Adrenal gland (tissue), 9 donors: ENCODE measurements at regions not wholly inside any gene's neighbourhood (a gene's known extent, or its start where the extent isn't known, plus 50 kb on each side); places are given as distances from the start of the nearest gene placed in this dataset.

Experiments used
- DNase-seq, 7 donors: peaks; one replicate each; pipeline ENCODE4 v3.0.0-alpha.2; 2019 to 2020
- H3K27ac ChIP-seq, 5 donors: fragments of 200-600 bp; sonication (generic) in 4 of 5; 1 replicate in 3 of 5; 2 replicates in 2 of 5; pipeline versions ENCODE4 v1.5.1 to v1.8.0; 2016 to 2020; ENCODE audit warnings: mild to moderate bottlenecking in 1 of 5
- H3K27me3 ChIP-seq: fragments of 200-600 bp; 2 replicates; pipeline ENCODE4 v1.8.0; 2021
- H3K36me3 ChIP-seq, 2 donors: fragments of 200-600 bp; replicated peaks in 1 of 2; 1 replicate in 1 of 2; 2 replicates in 1 of 2; pipeline versions ENCODE4 v1.5.1 to v1.8.0; 2018 to 2022
- H3K4me1 ChIP-seq, 2 donors: fragments of 200-600 bp; replicated peaks in 1 of 2; 1 replicate in 1 of 2; 2 replicates in 1 of 2; pipeline versions ENCODE4 v1.5.1 to v1.8.0; 2018 to 2021
- H3K4me3 ChIP-seq, 4 donors: fragments of 200-600 bp; sonication (generic) in 3 of 4; one replicate each; pipeline ENCODE4 v1.5.1; 2016 to 2018
- H3K9me3 ChIP-seq, 3 donors: fragments of 200-600 bp; sonication (generic) in 1 of 3; replicated peaks in 1 of 3; 1 replicate in 2 of 3; 2 replicates in 1 of 3; pipeline versions ENCODE4 v1.5.1 to v1.8.0; 2016 to 2021
- POLR2A ChIP-seq, 2 donors: fragments of 450-650 bp; IDR thresholded peaks; one replicate each; pipeline ENCODE4 v1.6.1; 2017; ENCODE audit warnings: antibody characterized with exemption in 2 of 2, mild to moderate bottlenecking in 2 of 2, moderate library complexity in 1 of 2
- whole genome bisulfite sequencing, 4 donors: extraction: QIAGEN DNeasy Blood & Tissue Kit in 2 of 4; methylation state at CpG; one replicate each; pipeline versions ENCODE4 v1.1.5 to v1.1.7; 2013 to 2017; 5-methylcytosine and 5-hydroxymethylcytosine counted together
- intact Hi-C, 2 donors: fragments of 100-400 bp; cut with DNase I; formaldehyde crosslinking; loops; one replicate each; pipeline versions ENCODE4 v1.14.1 to v1.15.0; 2022 to 2023
- TF ChIP-seq, protein P1 (sequence below), 6 experiments: fragments of 450-650 bp in 4 of 6; fragments of 200-600 bp in 2 of 6; sonication (generic) in 1 of 6; IDR thresholded peaks; 1 replicate in 5 of 6; 2 replicates in 1 of 6; pipeline versions ENCODE4 v1.5.1 to v1.8.0; 2016 to 2021; ENCODE audit warnings: antibody characterized with exemption in 6 of 6, mild to moderate bottlenecking in 2 of 6, moderate library complexity in 1 of 6
- donor health status: healthy with polysubstance abuse.
- donor health status: Bipolar disorder and iron deficiency.
- donor health status: DM: yes; HTN: yes; CAD: no.
- donor health status: DM: no; HTN: no; CAD: no.
- donor health status: DM: no; HTN: no; CAD: no.

DNA sequence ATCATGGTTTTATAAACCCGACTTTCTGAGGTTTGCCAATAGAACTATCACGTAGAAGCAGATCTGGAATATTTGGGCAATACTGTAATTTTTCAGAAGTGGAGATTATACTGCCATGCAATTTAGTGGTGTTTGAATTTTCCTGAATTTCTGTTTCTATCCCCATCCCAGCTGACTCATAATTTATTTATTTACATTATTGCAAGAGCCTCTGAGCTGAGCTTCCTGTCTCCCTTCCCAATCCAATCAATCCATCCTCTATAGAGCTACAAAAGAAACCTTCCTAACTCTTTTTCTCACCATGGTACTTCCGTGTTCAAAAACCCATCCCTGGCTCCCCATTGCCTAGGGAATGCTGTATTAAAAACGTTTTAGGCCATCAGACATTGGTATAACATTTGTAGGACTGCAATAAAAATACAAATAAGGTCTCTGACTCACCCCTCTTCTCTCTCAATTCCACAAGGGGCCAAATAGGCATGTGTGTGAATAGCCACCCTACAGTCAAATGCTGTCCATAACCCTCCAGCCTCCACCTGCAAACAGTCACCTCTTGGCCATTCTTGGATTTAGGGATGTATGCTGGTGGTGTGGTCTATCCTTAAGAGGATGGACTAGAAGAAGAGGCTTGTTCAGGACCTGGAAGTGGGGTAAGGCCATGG lies 190.7 kb downstream of the CD47 start:
- Histone ChIP-seq H3K4me3 (no peak overlapping the region), H3K27ac (no peak overlapping the region), H3K9me3 (no peaks in the 10 kb centered on the region), H3K27me3 (no peaks in the 10 kb centered on the region), H3K36me3 (no peaks in the 10 kb centered on the region), H3K4me1 (no peaks in the 10 kb centered on the region)
- 78 to 84% (median 81%) methylated on average over 4 of the region's 4 CpGs for WGBS, 4 donors
- intact Hi-C loops, result no loop called here
- DNase-seq, result no peak
- TF ChIP-seq, protein P1, sequence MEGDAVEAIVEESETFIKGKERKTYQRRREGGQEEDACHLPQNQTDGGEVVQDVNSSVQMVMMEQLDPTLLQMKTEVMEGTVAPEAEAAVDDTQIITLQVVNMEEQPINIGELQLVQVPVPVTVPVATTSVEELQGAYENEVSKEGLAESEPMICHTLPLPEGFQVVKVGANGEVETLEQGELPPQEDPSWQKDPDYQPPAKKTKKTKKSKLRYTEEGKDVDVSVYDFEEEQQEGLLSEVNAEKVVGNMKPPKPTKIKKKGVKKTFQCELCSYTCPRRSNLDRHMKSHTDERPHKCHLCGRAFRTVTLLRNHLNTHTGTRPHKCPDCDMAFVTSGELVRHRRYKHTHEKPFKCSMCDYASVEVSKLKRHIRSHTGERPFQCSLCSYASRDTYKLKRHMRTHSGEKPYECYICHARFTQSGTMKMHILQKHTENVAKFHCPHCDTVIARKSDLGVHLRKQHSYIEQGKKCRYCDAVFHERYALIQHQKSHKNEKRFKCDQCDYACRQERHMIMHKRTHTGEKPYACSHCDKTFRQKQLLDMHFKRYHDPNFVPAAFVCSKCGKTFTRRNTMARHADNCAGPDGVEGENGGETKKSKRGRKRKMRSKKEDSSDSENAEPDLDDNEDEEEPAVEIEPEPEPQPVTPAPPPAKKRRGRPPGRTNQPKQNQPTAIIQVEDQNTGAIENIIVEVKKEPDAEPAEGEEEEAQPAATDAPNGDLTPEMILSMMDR (IDR thresholded peaks at IDR 0.05), result no peak
- TF ChIP-seq POLR2A (IDR thresholded peaks at IDR 0.05), result no peak

GRCh38 chr3:107897471-107898061 lies 193.3 kb downstream of the CD47 start:
- H3K9me3 ChIP-seq, result no peaks in the 10 kb centered on the region
- intact Hi-C loops, result no loop called here
- H3K27me3 ChIP-seq, result no peaks in the 10 kb centered on the region
- H3K36me3 ChIP-seq, result no peaks in the 10 kb centered on the region
- H3K4me1 ChIP-seq, result no peaks in the 10 kb centered on the region
- no peak overlapping the region for H3K27ac ChIP-seq
- H3K4me3 ChIP-seq, result no peak overlapping the region
- TF ChIP-seq, protein P1 (IDR thresholded peaks at IDR 0.05), result no peak
- TF ChIP-seq POLR2A (IDR thresholded peaks at IDR 0.05), result no peak
- 69 to 72% (median 70%) methylated on average over 4 of the region's 4 CpGs for whole genome bisulfite sequencing, 4 donors
- DNase-seq, result no peak

- H3K4me3 ChIP-seq, result no peak overlapping the region
- H3K27ac ChIP-seq, result no peak overlapping the region
- H3K9me3 ChIP-seq, result peaks cover 0 to under 1% (median 0%) of the 10 kb centered on the region in 3 donors
- intact Hi-C loops, result no loop called here
- no peaks in the 10 kb centered on the region for H3K27me3 ChIP-seq
- no peaks in the 10 kb centered on the region for H3K36me3 ChIP-seq
- DNase-seq, result no peak
- 59 to 62% (median 61%) methylated on average over 4 of the region's 4 CpGs for WGBS, 4 donors
- no peaks in the 10 kb centered on the region for H3K4me1 ChIP-seq
- TF ChIP-seq POLR2A (IDR thresholded peaks at IDR 0.05), result no peak
- TF ChIP-seq, protein P1 (IDR thresholded peaks at IDR 0.05), result no peak
Measured at GRCh38 chr3:107894998-107895397, 195.8 kb downstream of the CD47 start.

DNA sequence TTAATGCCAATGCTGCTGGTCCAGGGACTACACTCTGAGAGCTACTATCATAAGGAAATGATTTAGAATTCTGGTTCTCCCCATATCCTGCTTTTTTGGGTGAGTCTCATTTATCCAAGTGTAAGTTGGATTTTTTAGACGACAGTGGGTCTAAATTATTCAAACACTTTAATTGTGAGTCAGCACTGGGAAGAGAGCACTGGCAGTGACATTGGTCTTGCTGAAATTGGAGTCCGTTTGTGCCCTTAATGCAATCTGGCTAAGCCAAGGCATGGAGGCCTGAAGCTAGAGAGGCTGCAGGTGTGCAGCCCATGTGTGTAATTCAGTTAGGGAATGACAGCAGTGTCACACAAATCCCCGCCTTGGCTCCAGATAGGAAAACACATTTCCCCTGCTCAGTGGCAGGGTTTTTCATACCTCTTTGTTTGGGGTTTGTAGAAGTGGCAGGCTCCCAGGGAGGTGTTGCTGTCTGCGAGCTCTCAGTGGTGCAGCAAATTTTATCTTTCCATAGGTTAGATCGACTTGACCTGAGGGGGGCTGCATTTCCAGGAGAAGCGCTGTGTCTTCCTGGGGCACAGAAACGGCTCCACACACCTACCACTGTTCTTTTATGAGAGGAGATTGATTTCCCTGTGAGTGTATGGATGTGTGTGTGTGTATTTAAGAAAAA lies 197.7 kb downstream of the CD47 start:
- Histone ChIP-seq H3K27me3 (no peaks in the 10 kb centered on the region), H3K27ac (no peak overlapping the region), H3K36me3 (no peaks in the 10 kb centered on the region), H3K4me3 (no peak overlapping the region), H3K9me3 (peaks cover 0 to 6% (median 0%) of the 10 kb centered on the region in 3 donors), H3K4me1 (no peaks in the 10 kb centered on the region)
- DNase-seq, result no peak
- intact Hi-C loops, result no loop called here
- no peak for TF ChIP-seq POLR2A (IDR thresholded peaks at IDR 0.05)
- TF ChIP-seq, protein P1 (IDR thresholded peaks at IDR 0.05), result no peak
- 63 to 74% (median 70%) methylated on average over 7 of the region's 7 CpGs for WGBS, 4 donors
